Stimulated activated naive CD8-positive, alpha-beta T cell treated with anti-CD3 and anti-CD28 coated beads, Interleukin-15, amount 100 ng/mL, for 72 hours (primary cell): ENCODE measurements at regions not wholly inside any gene's neighbourhood (a gene's known extent, or its start where the extent isn't known, plus 50 kb on each side); places are given as distances from the start of the nearest gene placed in this dataset.
A peak's percentile ranks its signal among the peaks of the same experiment; 100 is the strongest.

Experiments used
- ATAC-seq: fragments of 150-1000 bp; cut with Tn5 transposase; 2 replicates; pipeline ENCODE4 v1.10.0; 2021; ENCODE audit warnings: mild to moderate bottlenecking, moderate library complexity
- DNase-seq, 2 donors: peaks; one replicate each; pipeline ENCODE4 v3.0.0; 2021 to 2022
- H3K27ac Mint-ChIP-seq, 2 donors: one replicate each; pipeline ENCODE4 v1.8.0; 2022; ENCODE audit warnings: mild to moderate bottlenecking in 2 of 2, mixed read lengths in 2 of 2, moderate library complexity in 2 of 2
- H3K27me3 Mint-ChIP-seq: one replicate; pipeline ENCODE4 v1.8.0; 2022; ENCODE audit warnings: mixed read lengths
- H3K4me1 Mint-ChIP-seq: one replicate; pipeline ENCODE4 v1.8.0; 2022; ENCODE audit warnings: mild to moderate bottlenecking, mixed read lengths
- H3K4me3 Mint-ChIP-seq, 2 donors: one replicate each; pipeline ENCODE4 v1.8.0; 2022; ENCODE audit warnings: mild to moderate bottlenecking in 2 of 2, mixed read lengths in 2 of 2, moderate library complexity in 1 of 2
- H3K9me3 Mint-ChIP-seq, 2 donors: one replicate each; pipeline ENCODE4 v1.8.0; 2022; ENCODE audit warnings: mixed read lengths in 2 of 2

DNA sequence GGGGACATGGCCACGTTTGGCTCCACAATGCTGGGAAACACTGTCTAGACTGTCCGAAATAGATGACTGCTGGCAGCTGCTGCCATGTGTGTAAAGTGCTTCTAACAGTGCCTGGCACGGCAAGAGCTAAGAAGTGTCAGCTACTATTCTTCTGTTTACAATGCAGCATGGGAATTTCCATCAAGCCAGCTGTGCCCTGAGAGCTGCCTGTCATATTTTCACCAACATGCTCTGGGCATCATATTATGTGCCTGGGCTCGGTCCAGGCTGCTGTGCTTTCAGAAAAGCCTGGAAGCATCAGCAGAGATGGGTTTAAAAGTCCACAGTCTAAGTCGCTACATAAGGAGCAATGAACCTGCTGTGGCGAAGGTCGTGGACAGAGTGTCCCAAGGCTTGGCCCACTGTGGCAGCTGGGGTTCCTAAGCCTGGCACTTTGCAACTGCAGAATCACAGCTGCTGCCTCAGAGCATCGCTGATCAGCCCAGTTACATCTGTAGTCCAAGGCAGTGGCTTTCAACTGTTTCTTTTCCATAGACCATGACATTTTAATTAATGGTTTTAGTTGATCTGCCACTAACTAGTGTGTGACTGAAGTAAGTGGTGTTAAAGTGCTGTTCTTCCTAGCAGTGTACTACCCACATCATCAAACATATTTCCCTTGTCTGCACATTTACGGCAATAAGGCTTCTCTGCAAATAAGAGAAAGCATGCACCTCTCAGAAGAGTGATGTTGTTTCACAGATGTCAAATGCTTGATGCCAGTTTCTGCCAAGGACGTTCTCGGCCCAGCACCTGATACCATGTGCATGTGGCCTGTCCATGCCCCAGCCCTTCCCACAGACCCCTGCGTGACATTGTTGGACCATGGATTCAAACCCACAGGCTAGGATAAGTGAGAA lies 95.7 kb upstream of the C1QTNF9B start:
- peak overlapping the region in 1 of 2 donors; percentile 39 for H3K27ac Mint-ChIP-seq
- ATAC-seq (no peak), DNase-seq (no peak)
- H3K4me3 Mint-ChIP-seq = no peak overlapping the region
- H3K4me1 Mint-ChIP-seq = peaks cover 6% of the 10 kb centered on the region
- H3K9me3 Mint-ChIP-seq = peaks cover 0 to 7% of the 10 kb centered on the region in 2 donors
- H3K27me3 Mint-ChIP-seq = peaks cover 19% of the 10 kb centered on the region

DNA sequence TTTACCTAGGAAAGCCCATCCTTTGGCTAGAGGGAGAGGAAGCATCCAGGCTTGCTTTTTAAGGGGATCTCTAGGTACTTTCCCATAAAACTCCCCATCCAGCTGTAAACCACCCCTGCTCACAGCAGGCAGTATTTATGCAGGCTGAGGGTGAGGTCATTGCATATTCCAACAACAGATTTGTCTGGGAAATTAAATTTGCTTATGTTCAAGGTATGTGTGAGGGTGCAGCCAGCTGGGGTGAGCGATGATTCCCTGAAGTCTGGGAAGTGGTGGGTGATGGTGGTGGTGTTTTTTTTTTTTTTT lies 96.3 kb upstream of the C1QTNF9B start:
- peaks cover 19% of the 10 kb centered on the region for H3K27me3 Mint-ChIP-seq
- ATAC-seq (no peak), DNase-seq (no peak)
- H3K27ac Mint-ChIP-seq = no peak overlapping the region
- peaks cover 0 to 7% of the 10 kb centered on the region in 2 donors for H3K9me3 Mint-ChIP-seq
- no peak overlapping the region for H3K4me3 Mint-ChIP-seq
- peaks cover 6% of the 10 kb centered on the region for H3K4me1 Mint-ChIP-seq

DNA sequence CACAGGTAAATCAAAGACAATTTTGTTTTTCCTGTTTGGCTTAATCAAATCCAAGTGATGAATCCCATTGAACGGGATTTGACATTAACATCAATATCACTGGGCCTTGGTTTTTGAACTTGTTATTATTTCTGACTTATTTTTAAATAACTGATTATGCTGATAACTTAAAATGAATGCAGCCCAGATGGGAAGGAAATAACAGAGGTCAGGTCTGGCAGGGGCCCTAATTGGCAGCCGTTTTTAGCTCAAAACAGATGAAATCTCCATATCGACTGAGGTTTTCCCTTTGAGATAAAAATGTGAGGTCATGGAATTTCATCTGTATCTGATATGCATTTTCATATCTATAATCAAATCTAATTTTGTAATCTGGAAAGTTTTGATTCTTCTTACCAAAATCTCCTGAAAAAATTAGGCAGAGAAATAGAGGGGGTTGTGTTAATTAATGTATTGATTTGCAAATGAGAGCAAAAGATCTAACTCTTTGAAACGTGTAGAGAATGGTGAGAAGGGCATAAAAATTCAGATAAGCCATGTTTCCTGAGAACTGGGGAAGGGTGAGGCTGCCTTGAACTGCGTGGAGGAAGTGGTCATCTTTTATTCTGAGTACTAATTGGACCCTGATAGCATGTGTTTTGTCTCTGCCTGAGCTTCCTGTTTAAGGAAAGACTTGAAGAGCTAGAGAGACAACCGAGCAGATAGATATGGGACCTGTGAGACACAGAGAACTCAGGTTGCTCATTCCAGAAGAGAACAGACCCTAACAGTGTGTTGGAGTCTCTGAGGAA lies 98.2 kb upstream of the C1QTNF9B start:
- Mint-ChIP-seq H3K9me3 (peaks cover 0 to 7% of the 10 kb centered on the region in 2 donors), H3K4me3 (no peak overlapping the region), H3K27ac (peak overlapping the region in 1 of 2 donors; percentile 75), H3K4me1 (peaks cover 6% of the 10 kb centered on the region), H3K27me3 (peaks cover 6% of the 10 kb centered on the region)
- ATAC-seq = no peak
- no peak for DNase-seq

DNA sequence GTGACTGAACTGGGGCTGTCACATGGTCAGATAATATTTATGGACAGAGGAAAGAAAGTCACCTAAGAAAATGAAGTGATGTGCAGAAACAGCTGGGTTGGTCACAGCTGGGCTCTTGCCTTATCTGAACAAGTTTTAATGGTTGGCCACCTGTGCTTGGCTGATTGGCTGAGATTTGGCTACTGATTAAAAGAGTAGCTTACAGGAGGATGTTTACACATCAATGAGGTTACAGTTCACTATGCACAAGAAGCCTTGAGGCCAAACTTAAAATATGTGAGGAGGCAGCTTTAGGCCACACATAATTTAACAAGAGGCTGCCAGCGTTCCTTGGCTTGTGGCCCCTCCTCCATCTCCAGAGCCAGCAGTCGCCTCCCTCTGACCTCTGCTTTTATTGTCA lies 99.2 kb upstream of the C1QTNF9B start:
- Mint-ChIP-seq H3K27ac (no peak overlapping the region), H3K4me1 (peaks cover 6% of the 10 kb centered on the region), H3K9me3 (peaks cover 0 to 7% of the 10 kb centered on the region in 2 donors), H3K4me3 (no peak overlapping the region), H3K27me3 (no peaks in the 10 kb centered on the region)
- ATAC-seq = no peak
- no peak for DNase-seq

DNA sequence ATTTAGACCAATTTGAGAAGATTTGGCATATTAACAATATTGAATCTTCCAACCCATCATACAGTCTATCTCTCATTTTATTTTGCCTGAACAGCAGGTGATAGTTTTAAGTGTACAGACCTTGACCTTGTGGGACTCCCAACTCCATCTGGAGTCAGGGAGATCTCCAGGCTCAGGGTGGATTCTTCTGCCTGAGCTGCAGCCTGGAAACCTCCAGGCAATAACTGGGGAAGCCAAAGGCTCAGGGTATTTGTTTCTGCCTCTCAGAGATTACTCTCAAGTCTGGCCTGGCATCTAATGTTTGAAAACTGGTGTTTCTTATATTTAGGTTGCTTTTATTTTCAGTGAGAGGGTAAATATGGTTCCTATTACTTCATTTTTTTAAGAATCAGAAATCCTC lies 102.1 kb upstream of the C1QTNF9B start:
- DNase-seq (no peak), ATAC-seq (no peak)
- Mint-ChIP-seq H3K27ac (no peak overlapping the region), H3K27me3 (peaks cover under 1% of the 10 kb centered on the region), H3K9me3 (peaks cover 0 to 7% of the 10 kb centered on the region in 2 donors), H3K4me1 (peaks cover 6% of the 10 kb centered on the region), H3K4me3 (no peak overlapping the region)

DNA sequence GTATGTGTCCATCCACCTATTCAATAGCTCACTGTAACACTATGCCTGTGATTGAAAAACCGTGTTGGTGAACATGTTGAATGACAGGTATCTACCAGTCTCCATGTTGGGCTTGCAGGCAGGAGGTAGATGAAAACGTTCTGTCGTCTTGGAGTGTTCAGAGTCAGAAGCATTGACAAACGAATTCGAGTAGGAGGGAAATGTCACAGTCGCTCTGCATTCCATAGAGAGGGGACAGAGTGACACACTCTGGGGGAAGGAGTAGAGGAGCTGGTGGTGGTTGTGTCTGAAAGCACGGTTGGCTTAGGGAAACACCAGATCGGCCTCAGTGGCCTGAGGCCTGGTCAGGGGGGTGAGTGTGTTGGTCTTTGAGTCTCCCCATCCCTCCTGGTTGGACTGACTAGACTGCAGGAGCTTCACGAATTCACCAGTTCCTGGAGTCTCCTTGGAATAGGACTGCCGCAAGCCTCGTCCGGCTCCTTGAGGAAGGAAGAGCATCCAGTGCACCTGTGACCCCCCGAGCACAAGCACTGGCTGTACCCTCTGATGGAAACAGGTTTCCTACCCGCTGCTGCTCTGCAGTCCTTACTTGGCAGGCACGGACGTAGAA lies 105.0 kb upstream of the C1QTNF9B start:
- H3K4me1 Mint-ChIP-seq = no peaks in the 10 kb centered on the region
- peaks cover 18% of the 10 kb centered on the region for H3K27me3 Mint-ChIP-seq
- no peak overlapping the region for H3K4me3 Mint-ChIP-seq
- ATAC-seq (no peak), DNase-seq (no peak)
- peaks cover 0 to 4% of the 10 kb centered on the region in 2 donors for H3K9me3 Mint-ChIP-seq
- peak overlapping the region in 1 of 2 donors; percentile 67 for H3K27ac Mint-ChIP-seq

DNA sequence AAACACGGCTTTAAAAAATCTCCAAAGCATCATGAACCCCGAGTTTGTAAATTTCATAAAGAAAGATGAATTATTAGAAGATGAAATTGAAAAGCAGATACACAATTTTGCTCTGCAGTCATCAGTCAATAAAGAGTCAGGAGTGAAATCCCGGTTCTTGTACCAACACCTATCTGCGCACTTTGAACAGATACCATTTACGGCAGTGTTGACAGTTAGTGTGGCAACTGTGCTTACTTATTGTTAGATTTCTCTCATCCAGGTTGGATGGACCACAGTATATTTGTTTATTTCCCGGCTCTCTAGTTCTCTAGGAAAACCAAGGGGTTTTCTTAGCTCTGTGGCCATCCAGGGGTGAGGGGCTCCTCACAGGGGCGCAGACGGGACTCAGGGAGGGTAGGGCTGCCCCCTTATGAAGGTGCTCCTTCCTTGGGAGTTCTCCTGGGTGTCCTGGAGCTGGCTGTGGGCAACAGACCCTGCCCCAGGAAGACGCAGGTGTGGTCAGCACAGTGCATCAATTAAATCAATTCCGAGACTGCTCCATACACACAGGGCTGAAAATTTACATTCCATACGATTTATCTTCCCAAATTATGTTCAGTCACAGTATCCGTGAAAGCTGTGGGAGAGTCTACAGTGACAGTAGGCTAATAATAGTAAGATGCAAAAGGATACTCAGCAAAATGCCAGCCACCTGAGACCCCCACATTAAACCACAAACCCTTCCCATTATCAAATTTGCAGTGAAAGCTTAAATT lies 107.0 kb upstream of the C1QTNF9B start:
- DNase-seq (no peak), ATAC-seq (no peak)
- Mint-ChIP-seq H3K4me3 (no peak overlapping the region), H3K4me1 (no peaks in the 10 kb centered on the region), H3K27ac (no peak overlapping the region), H3K9me3 (no peaks in the 10 kb centered on the region), H3K27me3 (peaks cover 18% of the 10 kb centered on the region)

DNA sequence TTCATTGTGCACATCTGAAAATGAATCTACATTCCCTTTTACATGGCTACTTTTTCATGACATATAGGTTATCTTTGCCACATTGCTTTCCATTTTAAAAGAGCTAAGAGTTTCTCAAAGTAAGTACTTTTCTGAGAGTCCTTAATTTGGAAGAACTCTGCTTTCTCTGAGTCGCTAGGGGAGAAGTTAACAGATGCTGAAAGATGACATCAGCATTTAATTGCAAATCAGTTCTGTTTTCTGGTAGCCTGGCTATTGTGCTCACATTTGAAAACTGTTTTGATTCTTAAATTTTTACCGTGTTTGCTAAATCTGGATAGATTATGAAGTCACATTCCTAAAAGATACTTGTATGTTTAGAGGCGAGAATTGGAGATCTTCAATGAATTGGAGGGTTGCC lies 107.7 kb upstream of the C1QTNF9B start:
- Mint-ChIP-seq H3K27ac (peak overlapping the region in 1 of 2 donors; percentile 28), H3K4me3 (no peak overlapping the region), H3K9me3 (no peaks in the 10 kb centered on the region), H3K27me3 (peaks cover 18% of the 10 kb centered on the region), H3K4me1 (no peaks in the 10 kb centered on the region)
- ATAC-seq (no peak), DNase-seq (no peak)

DNA sequence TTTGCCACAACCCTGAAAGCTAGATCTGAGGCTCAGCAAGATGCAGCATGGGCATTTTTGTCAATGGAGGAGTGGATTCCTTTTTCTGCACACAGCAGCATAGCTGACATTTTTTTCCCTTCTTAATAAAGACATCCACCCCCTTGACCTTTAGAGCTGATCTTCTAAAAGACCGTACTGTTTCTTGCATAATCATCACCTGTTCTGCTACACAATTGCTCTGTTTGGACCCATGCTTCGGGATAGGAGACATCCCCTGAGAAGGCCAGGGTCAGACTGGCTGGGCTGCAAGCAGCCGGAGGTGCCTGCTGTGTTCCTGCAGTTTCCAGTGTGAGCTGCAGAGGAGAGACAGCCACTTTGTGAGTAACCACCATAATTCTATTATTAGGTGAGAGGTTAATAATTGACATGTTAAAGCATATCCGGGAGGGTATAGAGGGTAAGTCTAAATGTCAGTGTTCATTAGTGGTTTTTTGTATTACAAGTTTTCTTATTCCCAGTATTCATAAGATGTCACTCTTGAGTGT lies 108.5 kb upstream of the C1QTNF9B start:
- DNase-seq (no peak), ATAC-seq (no peak)
- H3K9me3 Mint-ChIP-seq = no peaks in the 10 kb centered on the region
- H3K4me3 Mint-ChIP-seq = no peak overlapping the region
- no peaks in the 10 kb centered on the region for H3K4me1 Mint-ChIP-seq
- peaks cover 18% of the 10 kb centered on the region for H3K27me3 Mint-ChIP-seq
- no peak overlapping the region for H3K27ac Mint-ChIP-seq

DNA sequence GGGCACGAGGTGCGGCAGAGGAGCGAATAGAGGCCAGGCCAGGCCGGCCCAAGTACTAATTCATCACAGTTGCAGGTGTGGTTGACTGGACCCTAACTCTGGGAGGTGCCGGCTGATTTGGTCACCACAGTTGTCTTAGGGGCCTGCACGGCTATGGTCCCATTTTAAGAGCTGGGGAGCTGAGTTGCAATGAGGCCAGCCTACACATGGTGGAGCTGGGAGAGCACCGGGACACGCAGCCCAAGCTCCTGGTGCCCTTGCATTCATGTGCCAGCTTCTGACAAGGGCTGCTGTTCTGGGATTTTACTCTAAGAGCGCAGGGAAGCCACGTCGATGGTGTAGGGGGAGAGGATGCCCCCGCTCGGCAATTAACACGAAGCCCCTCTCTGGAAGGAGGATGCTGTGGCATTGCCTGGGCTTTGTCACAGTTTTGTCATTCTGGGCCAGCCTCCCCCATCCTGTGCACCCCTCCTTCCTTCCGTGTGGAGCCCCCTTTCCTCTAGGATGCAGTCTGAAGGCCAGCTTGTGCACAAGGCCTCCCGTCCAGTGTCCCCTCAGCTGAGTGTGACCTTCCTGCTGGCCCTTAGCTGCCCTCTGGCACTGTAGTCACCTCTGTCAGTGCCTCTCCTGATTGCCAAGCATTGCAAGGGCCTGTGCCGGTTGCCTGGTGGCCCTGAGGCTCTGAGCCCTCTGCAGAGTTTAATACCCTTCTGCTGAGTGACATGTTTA lies 109.4 kb upstream of the C1QTNF9B start:
- Mint-ChIP-seq H3K27ac (peak overlapping the region in 1 of 2 donors; percentile 94), H3K27me3 (peaks cover 18% of the 10 kb centered on the region), H3K4me1 (no peaks in the 10 kb centered on the region), H3K9me3 (no peaks in the 10 kb centered on the region), H3K4me3 (no peak overlapping the region)
- DNase-seq (no peak), ATAC-seq (no peak)

DNA sequence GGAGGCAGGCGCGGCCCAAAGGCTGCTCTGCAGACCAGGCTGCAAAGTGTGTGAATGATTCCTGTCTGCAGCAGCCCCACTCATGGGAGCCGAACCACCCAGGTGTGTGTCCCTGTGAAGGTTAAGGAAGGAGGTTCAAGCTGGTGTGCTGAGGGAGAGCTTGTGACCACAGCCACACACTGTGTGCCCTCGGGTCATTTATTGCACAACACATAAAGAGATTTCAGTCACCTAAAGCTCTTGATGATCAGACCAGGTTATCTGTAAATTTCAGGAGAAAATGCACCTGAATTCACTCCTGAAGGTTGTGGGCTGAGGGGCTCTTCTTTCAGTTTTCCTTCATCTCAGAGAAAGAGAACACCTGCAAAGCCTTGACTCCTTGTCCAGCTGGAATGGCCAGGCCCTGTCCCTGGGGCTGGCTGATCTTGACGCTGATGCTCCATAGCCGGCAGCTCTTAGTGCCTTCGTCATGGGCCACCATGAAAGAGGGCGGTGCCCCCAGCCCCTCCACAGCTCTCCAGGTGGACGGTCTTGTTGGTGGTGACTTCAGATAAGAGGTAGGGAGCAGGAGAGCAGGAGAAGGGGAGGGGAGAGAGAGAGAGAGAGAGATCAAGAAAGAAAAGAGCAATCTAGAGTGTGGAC lies 110.8 kb upstream of the C1QTNF9B start:
- no peak overlapping the region for H3K27ac Mint-ChIP-seq
- no peak for ATAC-seq
- no peak for DNase-seq
- peaks cover 18% of the 10 kb centered on the region for H3K27me3 Mint-ChIP-seq
- no peaks in the 10 kb centered on the region for H3K9me3 Mint-ChIP-seq
- no peak overlapping the region for H3K4me3 Mint-ChIP-seq
- H3K4me1 Mint-ChIP-seq = no peaks in the 10 kb centered on the region

DNA sequence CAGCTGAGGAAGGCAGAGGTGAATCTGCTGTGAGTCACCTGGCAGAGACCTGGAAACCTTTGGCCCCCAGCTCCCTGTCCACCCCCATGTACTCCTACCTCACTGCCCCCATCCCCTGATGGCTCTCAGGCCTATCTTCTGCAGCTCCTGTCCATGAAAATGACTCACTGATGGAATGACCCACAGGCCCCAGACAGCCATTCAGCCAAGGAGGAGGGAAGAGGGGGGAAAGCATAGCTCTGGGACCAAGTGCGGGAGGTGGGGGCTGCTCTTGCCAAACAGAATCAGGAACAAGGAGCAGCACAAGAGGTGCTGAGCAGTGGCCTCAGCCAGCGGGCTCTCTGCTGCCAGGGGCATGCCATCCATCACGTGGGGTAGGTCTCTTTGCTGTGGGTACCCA lies 111.4 kb upstream of the C1QTNF9B start:
- no peak for ATAC-seq
- DNase-seq = no peak
- Mint-ChIP-seq H3K4me1 (no peaks in the 10 kb centered on the region), H3K9me3 (no peaks in the 10 kb centered on the region), H3K4me3 (no peak overlapping the region), H3K27ac (no peak overlapping the region), H3K27me3 (peaks cover 18% of the 10 kb centered on the region)

DNA sequence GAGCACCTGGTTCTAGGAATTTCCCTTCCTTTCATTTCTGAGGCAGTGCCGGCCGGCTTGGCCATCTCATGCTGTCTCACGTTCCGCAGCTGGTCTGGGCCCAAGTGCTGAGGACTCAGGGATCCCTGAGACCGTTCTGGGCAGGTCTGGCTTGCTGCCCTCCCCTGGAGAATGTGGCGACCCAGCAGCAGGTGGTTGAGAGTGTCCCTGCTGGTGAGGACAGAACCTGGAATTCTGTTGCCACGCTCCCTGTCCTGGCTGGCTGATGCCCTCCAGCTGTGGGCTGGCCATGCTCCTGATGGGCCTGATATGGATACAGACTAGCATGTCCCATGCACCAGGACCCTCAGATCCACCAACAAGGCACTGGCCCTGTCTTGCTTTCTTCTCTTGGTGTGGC lies 114.0 kb upstream of the C1QTNF9B start:
- Mint-ChIP-seq H3K27me3 (no peaks in the 10 kb centered on the region), H3K27ac (no peak overlapping the region), H3K4me1 (no peaks in the 10 kb centered on the region), H3K4me3 (no peak overlapping the region), H3K9me3 (no peaks in the 10 kb centered on the region)
- no peak for DNase-seq
- no peak for ATAC-seq

DNA sequence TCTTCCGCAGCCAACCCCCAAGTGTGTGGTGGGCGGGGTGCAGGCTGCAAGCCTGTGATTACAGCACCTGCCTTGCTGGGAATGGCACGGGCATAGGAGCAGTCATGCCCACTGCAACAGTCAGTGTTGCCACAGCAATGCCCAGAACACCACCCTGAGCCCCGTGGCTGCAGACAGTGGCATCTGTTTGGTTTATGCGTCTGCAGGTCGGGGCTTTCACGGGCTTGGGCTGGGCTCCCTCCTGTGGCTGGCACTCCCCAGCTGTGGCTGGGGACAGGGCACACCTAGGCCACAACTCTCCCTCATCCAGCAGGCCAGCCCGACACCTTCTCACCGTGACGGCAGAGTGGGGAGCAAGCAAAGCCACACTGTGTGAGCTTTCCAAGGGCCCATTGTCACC lies 115.3 kb upstream of the C1QTNF9B start:
- Mint-ChIP-seq H3K4me3 (no peak overlapping the region), H3K9me3 (no peaks in the 10 kb centered on the region), H3K4me1 (no peaks in the 10 kb centered on the region), H3K27ac (no peak overlapping the region), H3K27me3 (no peaks in the 10 kb centered on the region)
- ATAC-seq (peak; percentile 23), DNase-seq (no peak)
